Colonic mucosa (tissue), 4 donors: ENCODE measurements at regions not wholly inside any gene's neighbourhood (a gene's known extent, or its start where the extent isn't known, plus 50 kb on each side); places are given as distances from the start of the nearest gene placed in this dataset.

Experiments used
- DNase-seq: peaks from one replicate; pipeline ENCODE4 v3.0.0-alpha.2; 2020
- H3K27ac ChIP-seq: fragments of 200-600 bp; one replicate; pipeline ENCODE4 v1.8.0; 2021
- H3K27me3 ChIP-seq: fragments of 200-600 bp; one replicate; pipeline ENCODE4 v1.8.0; 2021
- H3K36me3 ChIP-seq: fragments of 200-600 bp; one replicate; pipeline ENCODE4 v1.8.0; 2021
- H3K4me1 ChIP-seq: fragments of 200-600 bp; one replicate; pipeline ENCODE4 v1.8.0; 2021; ENCODE audit warnings: mild to moderate bottlenecking
- H3K4me3 ChIP-seq: fragments of 200-600 bp; one replicate; pipeline ENCODE4 v1.8.0; 2021
- H3K9ac ChIP-seq, 2 donors: one replicate each; pipeline ENCODE4 v1.7.0; 2013; ENCODE audit warnings: control low read depth in 2 of 2, low read depth in 2 of 2, low read length in 2 of 2
- H3K9me3 ChIP-seq: fragments of 200-600 bp; one replicate; pipeline ENCODE4 v1.8.0; 2021
- intact Hi-C: fragments of 100-400 bp; cut with DNase I; formaldehyde crosslinking; loops from one replicate; pipeline ENCODE4 v1.14.1; 2022
- TF ChIP-seq, protein P1 (sequence below): fragments of 200-600 bp; IDR thresholded peaks from one replicate; pipeline ENCODE4 v1.8.0; 2022; ENCODE audit warnings: antibody characterized with exemption, mild to moderate bottlenecking
- donor health status: healthy.
- donor health status: DM: no; HTN: no; CAD: no.
- donor health status: DM: no; HTN: no; CAD: no.

DNA sequence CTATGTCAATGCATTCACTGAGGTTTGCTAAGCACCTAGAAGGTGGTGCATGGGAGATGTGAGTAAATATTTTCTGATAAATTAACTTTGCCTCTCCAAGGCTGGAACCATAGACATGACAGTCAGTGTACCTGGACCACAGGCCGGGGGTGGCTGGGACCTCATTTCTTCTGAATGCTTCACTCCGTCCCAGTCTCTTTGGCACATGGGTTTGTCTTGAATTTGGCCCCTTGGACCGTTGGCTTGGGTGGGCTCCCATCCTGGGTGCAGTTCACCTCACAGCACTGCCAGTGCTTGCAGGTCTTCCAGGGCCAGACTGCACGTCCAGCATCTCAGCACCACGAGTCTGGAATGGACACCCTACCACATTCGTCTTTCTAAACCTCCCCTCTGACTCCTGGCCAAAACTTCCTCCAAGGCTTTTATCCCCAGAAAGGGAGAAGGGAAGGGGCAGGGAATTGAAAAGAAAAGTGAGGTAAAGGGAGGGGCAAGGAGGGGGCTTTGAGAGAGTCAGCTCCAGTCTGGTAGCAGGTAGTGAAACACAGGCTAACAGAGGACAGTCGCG lies 267.8 kb downstream of the MED10 start:
- Histone ChIP-seq H3K9ac (no peak overlapping the region), H3K27me3 (no peaks in the 10 kb centered on the region), H3K4me3 (no peak overlapping the region), H3K36me3 (no peaks in the 10 kb centered on the region), H3K27ac (no peak overlapping the region), H3K9me3 (no peaks in the 10 kb centered on the region), H3K4me1 (no peaks in the 10 kb centered on the region)
- TF ChIP-seq, protein P1, sequence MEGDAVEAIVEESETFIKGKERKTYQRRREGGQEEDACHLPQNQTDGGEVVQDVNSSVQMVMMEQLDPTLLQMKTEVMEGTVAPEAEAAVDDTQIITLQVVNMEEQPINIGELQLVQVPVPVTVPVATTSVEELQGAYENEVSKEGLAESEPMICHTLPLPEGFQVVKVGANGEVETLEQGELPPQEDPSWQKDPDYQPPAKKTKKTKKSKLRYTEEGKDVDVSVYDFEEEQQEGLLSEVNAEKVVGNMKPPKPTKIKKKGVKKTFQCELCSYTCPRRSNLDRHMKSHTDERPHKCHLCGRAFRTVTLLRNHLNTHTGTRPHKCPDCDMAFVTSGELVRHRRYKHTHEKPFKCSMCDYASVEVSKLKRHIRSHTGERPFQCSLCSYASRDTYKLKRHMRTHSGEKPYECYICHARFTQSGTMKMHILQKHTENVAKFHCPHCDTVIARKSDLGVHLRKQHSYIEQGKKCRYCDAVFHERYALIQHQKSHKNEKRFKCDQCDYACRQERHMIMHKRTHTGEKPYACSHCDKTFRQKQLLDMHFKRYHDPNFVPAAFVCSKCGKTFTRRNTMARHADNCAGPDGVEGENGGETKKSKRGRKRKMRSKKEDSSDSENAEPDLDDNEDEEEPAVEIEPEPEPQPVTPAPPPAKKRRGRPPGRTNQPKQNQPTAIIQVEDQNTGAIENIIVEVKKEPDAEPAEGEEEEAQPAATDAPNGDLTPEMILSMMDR = no peak
- intact Hi-C loops = no loop called here
- no peak for DNase-seq

DNA sequence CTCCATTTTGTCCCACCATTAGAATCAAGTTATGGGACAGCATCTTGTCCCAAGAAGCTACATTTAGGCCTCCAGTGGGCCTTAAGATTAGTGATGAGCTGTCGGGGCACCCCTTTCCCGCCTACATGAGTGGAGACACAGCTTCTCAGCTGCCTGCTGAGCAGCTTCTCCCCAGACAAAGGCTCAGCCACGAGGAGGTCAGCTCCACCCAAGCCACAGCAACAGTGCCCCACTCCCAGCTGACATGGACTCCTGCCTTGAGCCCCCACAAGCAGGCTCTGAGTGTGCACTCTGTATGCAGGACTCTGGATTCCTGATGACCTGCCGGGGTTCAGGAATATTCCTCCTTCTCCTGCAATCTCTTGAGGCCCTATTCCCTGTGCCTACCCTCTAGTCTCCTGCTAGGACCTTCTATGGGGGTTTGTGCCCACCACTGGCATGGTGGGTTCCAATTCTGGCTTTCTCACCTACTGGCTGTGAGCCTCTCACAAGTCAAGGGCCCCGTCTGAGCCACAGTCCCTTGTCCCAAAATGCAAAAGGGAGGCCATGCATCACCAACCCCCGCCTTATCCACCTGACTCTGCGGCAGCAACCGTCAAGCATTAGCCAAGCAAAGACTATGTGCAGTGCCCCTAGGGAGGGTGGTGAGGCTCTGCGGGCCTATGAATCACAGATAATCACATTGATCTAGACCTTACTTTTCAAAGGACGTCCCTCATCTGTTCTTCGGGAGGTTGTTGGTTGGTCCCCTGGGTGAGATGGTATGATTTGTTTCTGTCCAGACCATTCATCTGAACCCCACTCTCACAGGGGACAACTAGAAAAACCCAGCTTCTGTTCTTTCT lies 269.1 kb downstream of the MED10 start:
- no peak overlapping the region for H3K9ac ChIP-seq
- no peaks in the 10 kb centered on the region for H3K27me3 ChIP-seq
- TF ChIP-seq, protein P1 = no peak
- no peaks in the 10 kb centered on the region for H3K4me1 ChIP-seq
- no peaks in the 10 kb centered on the region for H3K9me3 ChIP-seq
- H3K27ac ChIP-seq = no peak overlapping the region
- no peak for DNase-seq
- H3K36me3 ChIP-seq = no peaks in the 10 kb centered on the region
- no peak overlapping the region for H3K4me3 ChIP-seq
- intact Hi-C loops = no loop called here

- TF ChIP-seq, protein P1 = no peak
- H3K27ac ChIP-seq = no peak overlapping the region
- no peaks in the 10 kb centered on the region for H3K9me3 ChIP-seq
- no peak overlapping the region for H3K9ac ChIP-seq
- H3K36me3 ChIP-seq = no peaks in the 10 kb centered on the region
- H3K4me3 ChIP-seq = no peak overlapping the region
- no peaks in the 10 kb centered on the region for H3K4me1 ChIP-seq
- intact Hi-C loops = no loop called here
- no peaks in the 10 kb centered on the region for H3K27me3 ChIP-seq
- DNase-seq = no peak
Observed at GRCh38 chr5:6108540-6108848, 269.9 kb downstream of the MED10 start.

GRCh38 chr5:6107675-6108539 lies 270.4 kb downstream of the MED10 start:
- Histone ChIP-seq H3K4me3 (no peak overlapping the region), H3K9ac (no peak overlapping the region), H3K36me3 (no peaks in the 10 kb centered on the region), H3K27ac (no peak overlapping the region), H3K4me1 (no peaks in the 10 kb centered on the region), H3K9me3 (no peaks in the 10 kb centered on the region), H3K27me3 (no peaks in the 10 kb centered on the region)
- no peak for DNase-seq
- intact Hi-C loops = no loop called here
- TF ChIP-seq, protein P1 = no peak

DNA sequence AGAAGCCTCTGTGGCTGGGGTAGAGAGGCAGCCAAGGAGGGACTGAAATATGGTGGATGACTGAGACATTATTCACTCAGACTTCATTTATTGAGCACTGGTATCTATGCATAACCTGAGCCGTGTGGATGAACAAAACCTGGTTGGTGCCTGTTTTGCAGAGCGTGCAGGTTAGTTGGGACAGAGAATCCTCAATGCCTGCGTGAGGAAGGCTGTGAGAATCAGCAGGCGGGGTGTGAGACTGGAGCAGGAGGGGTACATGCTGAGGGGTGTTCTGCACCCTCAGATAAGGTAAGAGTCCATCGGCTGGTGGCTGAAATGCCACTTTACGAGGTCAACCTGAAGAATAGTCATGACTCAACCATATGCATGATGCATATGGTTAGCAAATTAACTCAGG lies 271.6 kb downstream of the MED10 start:
- no peaks in the 10 kb centered on the region for H3K4me1 ChIP-seq
- intact Hi-C loops = no loop called here
- H3K4me3 ChIP-seq = no peak overlapping the region
- no peak overlapping the region for H3K9ac ChIP-seq
- TF ChIP-seq, protein P1 = no peak
- H3K9me3 ChIP-seq = no peaks in the 10 kb centered on the region
- no peak overlapping the region for H3K27ac ChIP-seq
- DNase-seq = no peak
- no peaks in the 10 kb centered on the region for H3K36me3 ChIP-seq
- no peaks in the 10 kb centered on the region for H3K27me3 ChIP-seq
